ENCODE measurements at regions not wholly inside any gene's neighbourhood (a gene's known extent, or its start where the extent isn't known, plus 50 kb on each side); places are given as distances from the start of the nearest gene placed in this dataset.

GRCh38 chr3:110210086-110210660 is 861.4 kb upstream of the NECTIN3 start:
- DNase-seq (ENCODE audit: insufficient read length) (no peak), FAIRE-seq (no peak)
- no peak for TF ChIP-seq TAF1 (IDR thresholded peaks at IDR 0.05; ENCODE audit: borderline replicate concordance, low read depth, low read length)
- TF ChIP-seq POLR2AphosphoS5 (IDR thresholded peaks at IDR 0.05; ENCODE audit: low read depth, low read length): no peak
- TF ChIP-seq POLR2A (IDR thresholded peaks at IDR 0.05; ENCODE audit: low read depth, low read length): no peak

GRCh38 chr3:110226645-110227044 is 845.0 kb upstream of the NECTIN3 start:
- DNase-seq (ENCODE audit: insufficient read length): no peak
- FAIRE-seq: no peak
- TF ChIP-seq POLR2A (IDR thresholded peaks at IDR 0.05; ENCODE audit: low read depth, low read length): no peak
- TF ChIP-seq POLR2AphosphoS5 (IDR thresholded peaks at IDR 0.05; ENCODE audit: low read depth, low read length): no peak
- no peak for TF ChIP-seq TAF1 (IDR thresholded peaks at IDR 0.05; ENCODE audit: borderline replicate concordance, low read depth, low read length)

- DNase-seq (ENCODE audit: insufficient read length) (no peak), FAIRE-seq (no peak)
- TF ChIP-seq POLR2A (IDR thresholded peaks at IDR 0.05; ENCODE audit: low read depth, low read length) (no peak), TAF1 (IDR thresholded peaks at IDR 0.05; ENCODE audit: borderline replicate concordance, low read depth, low read length) (no peak)
Measured at GRCh38 chr3:110227991-110228390, 843.6 kb upstream of the NECTIN3 start.

DNA sequence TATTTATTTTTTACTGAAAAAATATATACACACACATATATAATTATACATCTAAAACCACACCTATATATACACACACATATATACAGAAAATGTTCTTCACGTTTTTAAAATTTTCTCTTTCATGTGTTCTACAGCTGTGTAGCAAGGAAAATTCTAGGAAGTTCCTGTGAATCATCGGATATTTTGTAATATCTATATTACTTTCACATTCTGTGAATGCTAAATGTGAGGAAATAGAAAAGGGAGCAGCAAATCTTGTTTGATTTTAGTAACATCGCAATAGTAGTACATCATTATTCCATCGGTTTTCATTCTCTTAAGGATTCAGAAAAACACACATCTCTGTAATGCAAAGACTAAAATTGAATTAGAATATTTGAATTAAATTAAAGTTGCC is 836.8 kb upstream of the NECTIN3 start:
- FAIRE-seq (no peak), DNase-seq (ENCODE audit: insufficient read length) (no peak)
- TF ChIP-seq POLR2AphosphoS5 (IDR thresholded peaks at IDR 0.05; ENCODE audit: low read depth, low read length): no peak
- no peak for TF ChIP-seq TAF1 (IDR thresholded peaks at IDR 0.05; ENCODE audit: borderline replicate concordance, low read depth, low read length)

DNA sequence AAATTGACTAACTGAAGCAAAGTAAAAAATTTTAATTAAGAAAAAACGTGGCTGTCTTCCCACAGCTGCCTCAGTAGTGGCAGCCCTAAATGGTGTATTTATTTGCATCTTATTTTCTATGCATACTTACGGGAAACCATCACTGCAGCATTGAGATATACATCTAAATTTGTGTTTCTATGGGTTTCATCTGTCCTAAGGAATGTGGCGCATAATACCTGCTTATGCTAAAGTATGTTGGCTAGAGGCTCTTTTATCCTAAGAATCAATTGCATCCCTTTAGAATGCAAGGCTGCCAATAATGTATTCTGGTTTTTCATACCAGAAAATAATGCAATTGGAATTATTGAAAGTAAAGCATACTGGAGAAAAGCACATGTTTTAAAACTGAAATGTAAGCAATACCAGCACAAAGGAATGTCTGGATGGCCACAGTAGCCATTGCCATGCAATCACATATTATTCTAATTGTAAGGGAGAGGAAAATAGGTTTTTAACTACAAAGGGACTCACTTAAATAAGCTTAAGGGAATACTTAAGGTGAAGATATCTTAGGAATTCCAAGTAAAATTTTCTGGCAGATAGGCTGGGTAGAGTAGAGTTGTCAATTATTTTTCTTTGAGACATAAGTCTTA is 834.5 kb upstream of the NECTIN3 start:
- no peak for FAIRE-seq

GRCh38 chr3:110243081-110243480 is 828.5 kb upstream of the NECTIN3 start:
- TF ChIP-seq POLR2AphosphoS5 (IDR thresholded peaks at IDR 0.05; ENCODE audit: low read depth, low read length) (no peak), TAF1 (IDR thresholded peaks at IDR 0.05; ENCODE audit: borderline replicate concordance, low read depth, low read length) (no peak)
- FAIRE-seq (no peak), DNase-seq (ENCODE audit: insufficient read length) (no peak)

More for the DNA sequence above, 834.5 kb upstream of the NECTIN3 start:
- DNase-seq (ENCODE audit: insufficient read length): no peak
- TF ChIP-seq POLR2AphosphoS5 (IDR thresholded peaks at IDR 0.05; ENCODE audit: low read depth, low read length) (no peak), TAF1 (IDR thresholded peaks at IDR 0.05; ENCODE audit: borderline replicate concordance, low read depth, low read length) (no peak), POLR2A (IDR thresholded peaks at IDR 0.05; ENCODE audit: low read depth, low read length) (no peak)

DNA sequence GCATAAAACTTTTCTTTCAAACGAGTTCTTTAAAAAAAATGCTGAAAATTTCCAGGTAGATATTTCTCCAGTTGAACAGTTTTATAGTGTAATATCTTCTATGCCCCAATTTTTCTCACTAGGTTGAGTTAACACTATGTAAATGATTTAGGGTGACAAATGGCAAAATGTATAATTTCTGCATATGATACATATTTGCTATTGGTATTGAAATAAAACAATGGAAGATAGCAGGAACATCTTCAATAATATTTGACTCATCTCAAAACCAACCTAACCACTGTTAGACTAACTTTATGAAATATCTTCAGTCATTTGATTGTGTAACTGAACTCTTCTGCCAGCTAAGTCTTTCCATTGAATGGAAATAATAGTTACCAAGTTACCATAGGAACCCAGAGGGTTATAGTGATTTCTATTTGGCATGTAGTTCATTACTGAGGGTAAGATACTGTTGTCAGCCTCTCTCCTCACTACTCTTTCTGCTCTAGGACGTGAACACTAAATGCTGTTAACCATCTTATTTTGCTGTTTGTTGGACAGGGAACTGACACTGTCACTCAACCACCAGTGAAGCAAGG is 824.7 kb upstream of the NECTIN3 start:
- no peak for FAIRE-seq
- DNase-seq (ENCODE audit: insufficient read length): no peak
- TF ChIP-seq POLR2AphosphoS5 (IDR thresholded peaks at IDR 0.05; ENCODE audit: low read depth, low read length) (no peak), TAF1 (IDR thresholded peaks at IDR 0.05; ENCODE audit: borderline replicate concordance, low read depth, low read length) (no peak), POLR2A (IDR thresholded peaks at IDR 0.05; ENCODE audit: low read depth, low read length) (no peak)

GRCh38 chr3:110248666-110249065 is 823.0 kb upstream of the NECTIN3 start:
- no peak for FAIRE-seq
- no peak for DNase-seq (ENCODE audit: insufficient read length)
- TF ChIP-seq POLR2AphosphoS5 (IDR thresholded peaks at IDR 0.05; ENCODE audit: low read depth, low read length) (no peak), POLR2A (IDR thresholded peaks at IDR 0.05; ENCODE audit: low read depth, low read length) (no peak), TAF1 (IDR thresholded peaks at IDR 0.05; ENCODE audit: borderline replicate concordance, low read depth, low read length) (no peak)

GRCh38 chr3:110253794-110254193 is 817.8 kb upstream of the NECTIN3 start:
- DNase-seq (ENCODE audit: insufficient read length) (no peak), FAIRE-seq (no peak)
- no peak for TF ChIP-seq TAF1 (IDR thresholded peaks at IDR 0.05; ENCODE audit: borderline replicate concordance, low read depth, low read length)
- TF ChIP-seq POLR2AphosphoS5 (IDR thresholded peaks at IDR 0.05; ENCODE audit: low read depth, low read length): no peak
- TF ChIP-seq POLR2A (IDR thresholded peaks at IDR 0.05; ENCODE audit: low read depth, low read length): no peak

DNA sequence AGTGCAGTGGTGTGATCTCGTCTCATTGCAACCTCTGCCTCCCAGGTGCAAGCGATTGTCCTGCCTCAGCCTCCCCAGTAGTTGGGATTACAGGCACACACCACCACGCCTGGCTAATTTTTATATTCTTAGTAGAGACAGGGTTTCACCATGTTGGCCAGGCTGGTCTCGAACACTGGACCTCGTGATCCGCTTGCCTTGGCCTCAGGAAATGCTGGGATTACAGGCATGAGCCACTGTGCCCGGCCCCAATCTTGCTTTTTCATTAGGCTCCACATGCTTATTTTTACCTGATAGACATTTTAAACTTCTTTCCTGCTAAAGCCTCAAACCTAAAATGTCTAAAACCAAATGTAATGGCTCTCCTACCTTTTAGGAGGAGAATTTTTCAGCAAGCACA is 817.0 kb upstream of the NECTIN3 start:
- no peak for FAIRE-seq
- TF ChIP-seq POLR2A (IDR thresholded peaks at IDR 0.05; ENCODE audit: low read depth, low read length) (no peak), TAF1 (IDR thresholded peaks at IDR 0.05; ENCODE audit: borderline replicate concordance, low read depth, low read length) (no peak), POLR2AphosphoS5 (IDR thresholded peaks at IDR 0.05; ENCODE audit: low read depth, low read length) (no peak)
- no peak for DNase-seq (ENCODE audit: insufficient read length)

- DNase-seq (ENCODE audit: insufficient read length) (no peak), FAIRE-seq (no peak)
- TF ChIP-seq TAF1 (IDR thresholded peaks at IDR 0.05; ENCODE audit: borderline replicate concordance, low read depth, low read length) (no peak), POLR2A (IDR thresholded peaks at IDR 0.05; ENCODE audit: low read depth, low read length) (no peak), POLR2AphosphoS5 (IDR thresholded peaks at IDR 0.05; ENCODE audit: low read depth, low read length) (no peak)
Measured at GRCh38 chr3:110261141-110261540, 810.5 kb upstream of the NECTIN3 start.

GRCh38 chr3:110262896-110263295 is 808.7 kb upstream of the NECTIN3 start:
- no peak for DNase-seq (ENCODE audit: insufficient read length)
- no peak for FAIRE-seq
- no peak for TF ChIP-seq POLR2AphosphoS5 (IDR thresholded peaks at IDR 0.05; ENCODE audit: low read depth, low read length)
- no peak for TF ChIP-seq TAF1 (IDR thresholded peaks at IDR 0.05; ENCODE audit: borderline replicate concordance, low read depth, low read length)
- TF ChIP-seq POLR2A (IDR thresholded peaks at IDR 0.05; ENCODE audit: low read depth, low read length): no peak

Data from GM12892 (cell line).